Common myeloid progenitor, CD34-positive (primary cell): ENCODE measurements at regions not wholly inside any gene's neighbourhood (a gene's known extent, or its start where the extent isn't known, plus 50 kb on each side); places are given as distances from the start of the nearest gene placed in this dataset.

ENCODE experiments used
- CTCF ChIA-PET: fragments of 350-600 bp; sonication (Branson Sonifier 250); formaldehyde crosslinking; loops from one replicate; lab custom pipeline; 2021; ENCODE audit warnings: antibody characterized with exemption; lab: Charles Lee
- POLR2A ChIA-PET: fragments of 350-600 bp; sonication (Branson Sonifier 250); formaldehyde crosslinking; loops from one replicate; lab custom pipeline; 2021; ENCODE audit warnings: antibody characterized with exemption; lab: Charles Lee
- DNase-seq, 3 donors: peaks; one replicate each; pipeline versions ENCODE4 v3.0.0 to v3.0.0-alpha.2; 2013
- H3K27ac ChIP-seq, 2 experiments: 1 replicate in 1 of 2; 2 replicates in 1 of 2; pipeline ENCODE4 v1.7.0; 2013; ENCODE audit warnings: inconsistent platforms in 2 of 2, low read length in 2 of 2, mild to moderate bottlenecking in 2 of 2, low read depth in 1 of 2, moderate library complexity in 1 of 2; ENCODE audit not compliant: severe bottlenecking in 2 of 2, insufficient read depth in 1 of 2, poor library complexity in 1 of 2
- H3K27me3 ChIP-seq, 5 experiments: replicated peaks in 2 of 5; 1 replicate in 3 of 5; 2 replicates in 2 of 5; pipeline versions ENCODE4 v1.6.1 to v1.7.0; 2013; ENCODE audit warnings: low read length in 4 of 5, mild to moderate bottlenecking in 2 of 5, moderate library complexity in 2 of 5, inconsistent platforms in 1 of 5; ENCODE audit not compliant: insufficient read depth in 5 of 5, control insufficient read depth in 4 of 5
- H3K36me3 ChIP-seq, 4 experiments: 1 replicate in 2 of 4; 2 replicates in 2 of 4; pipeline versions ENCODE4 v1.6.1 to v1.7.0; 2013; ENCODE audit warnings: low read length in 3 of 4, control low read depth in 1 of 4, mild to moderate bottlenecking in 1 of 4; ENCODE audit not compliant: control insufficient read depth in 4 of 4, insufficient read depth in 4 of 4
- H3K4me1 ChIP-seq, 4 experiments: 1 replicate in 3 of 4; 2 replicates in 1 of 4; pipeline versions ENCODE4 v1.6.1 to v1.7.1; 2013; ENCODE audit warnings: low read length in 3 of 4, mild to moderate bottlenecking in 3 of 4, control low read depth in 1 of 4, inconsistent platforms in 1 of 4, moderate library complexity in 1 of 4; ENCODE audit not compliant: control insufficient read depth in 4 of 4, insufficient read depth in 4 of 4; ENCODE audit errors: control extremely low read depth in 1 of 4
- H3K4me3 ChIP-seq, 7 experiments: 1 replicate in 4 of 7; 2 replicates in 3 of 7; pipeline versions ENCODE4 v1.5.1 to v1.7.0; 2013; ENCODE audit warnings: mild to moderate bottlenecking in 7 of 7, low read length in 6 of 7, moderate library complexity in 6 of 7, inconsistent platforms in 2 of 7, low read depth in 2 of 7, control low read depth in 1 of 7; ENCODE audit not compliant: insufficient read depth in 4 of 7, control insufficient read depth in 1 of 7; ENCODE audit errors: extremely low read depth in 1 of 7
- H3K9me3 ChIP-seq, 5 experiments: 1 replicate in 4 of 5; 2 replicates in 1 of 5; pipeline versions ENCODE4 v1.6.1 to v1.7.1; 2013; ENCODE audit warnings: low read length in 4 of 5, mild to moderate bottlenecking in 2 of 5, inconsistent platforms in 1 of 5, low read depth in 1 of 5, moderate library complexity in 1 of 5; ENCODE audit not compliant: control insufficient read depth in 4 of 5, insufficient read depth in 2 of 5; ENCODE audit errors: control extremely low read depth in 1 of 5
- WGBS: methylation state at CpG from one replicate; pipeline ENCODE4 v1.1.5; 2013; ENCODE audit not compliant: insufficient coverage; 5-methylcytosine and 5-hydroxymethylcytosine counted together

GRCh38 chr15:24733659-24734058 lies 58.1 kb downstream of the NPAP1 start:
- Histone ChIP-seq H3K4me3 (no peak overlapping the region), H3K4me1 (no peaks in the 10 kb centered on the region), H3K27ac (no peak overlapping the region), H3K9me3 (peaks cover 0 to 4% (median 2%) of the 10 kb centered on the region in 5 experiments), H3K27me3 (no peaks in the 10 kb centered on the region), H3K36me3 (no peaks in the 10 kb centered on the region)
- no CpG with 5 or more reads among the region's 2 CpGs for WGBS
- no peak for DNase-seq
- CTCF ChIA-PET, result no interaction called here
- POLR2A ChIA-PET, result no interaction called here

GRCh38 chr15:24734396-24734795 lies 58.8 kb downstream of the NPAP1 start:
- DNase-seq, result no peak
- H3K36me3 ChIP-seq, result no peaks in the 10 kb centered on the region
- WGBS, result no CpG with 5 or more reads among the region's 1 CpG
- no peak overlapping the region for H3K27ac ChIP-seq
- H3K4me1 ChIP-seq, result no peaks in the 10 kb centered on the region
- ChIA-PET CTCF (no interaction called here), POLR2A (no interaction called here)
- peaks cover 0 to 3% (median 1%) of the 10 kb centered on the region in 5 experiments for H3K9me3 ChIP-seq
- H3K4me3 ChIP-seq, result no peak overlapping the region
- H3K27me3 ChIP-seq, result no peaks in the 10 kb centered on the region

DNA sequence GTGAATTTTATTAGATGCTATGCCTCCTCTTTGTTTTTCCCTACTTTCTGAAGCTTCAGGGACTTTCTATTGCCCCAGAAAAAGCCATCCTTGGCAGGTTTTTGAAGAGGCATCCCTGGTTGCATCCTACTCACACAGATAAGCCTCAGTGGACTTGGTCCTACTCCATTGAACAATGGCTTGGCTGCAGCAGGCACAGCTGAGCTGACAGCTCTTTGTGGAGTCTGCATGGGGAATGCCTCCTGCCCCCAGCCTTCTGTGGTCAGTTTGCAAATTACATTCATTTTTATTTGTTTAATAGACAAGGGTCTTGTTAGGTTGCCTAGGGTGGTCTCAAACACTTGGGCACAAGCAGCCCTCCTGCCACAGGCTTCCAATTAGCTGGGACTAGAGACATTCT lies 69.7 kb downstream of the NPAP1 start:
- ChIA-PET POLR2A (no interaction called here), CTCF (no interaction called here)
- Histone ChIP-seq H3K36me3 (no peaks in the 10 kb centered on the region), H3K27me3 (no peaks in the 10 kb centered on the region), H3K4me1 (no peaks in the 10 kb centered on the region), H3K9me3 (peaks cover 0 to 13% (median 6%) of the 10 kb centered on the region in 5 experiments), H3K4me3 (no peak overlapping the region), H3K27ac (no peak overlapping the region)
- no peak for DNase-seq

GRCh38 chr15:24746094-24746493 lies 70.5 kb downstream of the NPAP1 start:
- CTCF ChIA-PET, result no interaction called here

GRCh38 chr15:24747376-24747775 lies 71.8 kb downstream of the NPAP1 start:
- H3K4me3 ChIP-seq, result no peak overlapping the region
- H3K36me3 ChIP-seq, result no peaks in the 10 kb centered on the region
- 93% methylated on average over 9 of the region's 10 CpGs for WGBS
- H3K27ac ChIP-seq, result no peak overlapping the region
- POLR2A ChIA-PET, result no interaction called here
- no peak for DNase-seq
- CTCF ChIA-PET, result no interaction called here
- no peaks in the 10 kb centered on the region for H3K27me3 ChIP-seq
- H3K4me1 ChIP-seq, result no peaks in the 10 kb centered on the region
- H3K9me3 ChIP-seq, result peaks cover 0 to 13% (median 8%) of the 10 kb centered on the region in 5 experiments

More at GRCh38 chr15:24746094-24746493, 70.5 kb downstream of the NPAP1 start:
- no peaks in the 10 kb centered on the region for H3K27me3 ChIP-seq
- no peaks in the 10 kb centered on the region for H3K4me1 ChIP-seq
- H3K4me3 ChIP-seq, result no peak overlapping the region
- no peak for DNase-seq
- POLR2A ChIA-PET, result no interaction called here
- no peaks in the 10 kb centered on the region for H3K36me3 ChIP-seq
- H3K9me3 ChIP-seq, result peaks cover 0 to 13% (median 6%) of the 10 kb centered on the region in 5 experiments
- H3K27ac ChIP-seq, result no peak overlapping the region

- ChIA-PET POLR2A (no interaction called here), CTCF (no interaction called here)
- no peaks in the 10 kb centered on the region for H3K36me3 ChIP-seq
- H3K9me3 ChIP-seq, result peaks cover 0 to 13% (median 8%) of the 10 kb centered on the region in 5 experiments
- DNase-seq, result no peak
- no peak overlapping the region for H3K4me3 ChIP-seq
- 85% methylated on average over 4 of the region's 4 CpGs for whole genome bisulfite sequencing
- H3K4me1 ChIP-seq, result no peaks in the 10 kb centered on the region
- H3K27ac ChIP-seq, result no peak overlapping the region
- H3K27me3 ChIP-seq, result no peaks in the 10 kb centered on the region
Measured at GRCh38 chr15:24748812-24749439, 73.4 kb downstream of the NPAP1 start.

- 42% methylated on average over 2 of the region's 3 CpGs for WGBS
- no peak overlapping the region for H3K4me3 ChIP-seq
- H3K4me1 ChIP-seq, result no peaks in the 10 kb centered on the region
- H3K9me3 ChIP-seq, result peaks cover 0 to 13% (median 8%) of the 10 kb centered on the region in 5 experiments
- ChIA-PET CTCF (interaction anchor here (1.4 kb wide), 1 partner anchor 41 kb away, joined by 3 read pairs; no protein-coding TSS in a partner anchor), POLR2A (no interaction called here)
- no peaks in the 10 kb centered on the region for H3K36me3 ChIP-seq
- DNase-seq, result no peak
- H3K27ac ChIP-seq, result no peak overlapping the region
- no peaks in the 10 kb centered on the region for H3K27me3 ChIP-seq
Measured at GRCh38 chr15:24752354-24752753, 76.8 kb downstream of the NPAP1 start.
